Motor neuron (in vitro differentiated cells): ENCODE measurements at regions not wholly inside any gene's neighbourhood (a gene's known extent, or its start where the extent isn't known, plus 50 kb on each side); places are given as distances from the start of the nearest gene placed in this dataset.
"Not testable (repeated sequence)": the region's sequence is repeated elsewhere in the genome, so short reads cannot be mapped to it uniquely, and the experiment has no call there.

Experiments used
- ATAC-seq, 8 experiments: fragments of 200-7000 bp; cut with Tn5 transposase; replicated peaks in 6 of 8; 2 replicates each; pipeline ENCODE4 v1.8.0; 2021; ENCODE audit warnings: mild to moderate bottlenecking in 8 of 8, moderate library complexity in 8 of 8
- H3K27ac ChIP-seq, 2 donors: fragments of 250-450 bp; sonication (Bioruptor Pico); 2 replicates each; pipeline ENCODE4 v1.9.0; 2021; ENCODE audit warnings: antibody characterized with exemption in 2 of 2, mild to moderate bottlenecking in 2 of 2, moderate library complexity in 1 of 2
- H3K4me1 ChIP-seq, 2 donors: fragments of 250-450 bp; sonication (Bioruptor Pico); replicated peaks in 1 of 2; 2 replicates each; pipeline ENCODE4 v1.6.1; 2021; ENCODE audit warnings: antibody characterized with exemption in 2 of 2, mild to moderate bottlenecking in 2 of 2, moderate library complexity in 1 of 2
- H3K4me3 ChIP-seq, 5 donors: fragments of 250-450 bp; sonication (Bioruptor Pico); 2 replicates each; pipeline ENCODE4 v1.9.0; 2021; ENCODE audit warnings: antibody characterized with exemption in 5 of 5, mild to moderate bottlenecking in 5 of 5, moderate library complexity in 4 of 5
- WGBS, 10 experiments: fragments of 450-650 bp; shearing (Covaris generic); methylation state at CpG; one replicate each; pipeline ENCODE4 v1.0.0; 2022; 5-methylcytosine and 5-hydroxymethylcytosine counted together
- in situ Hi-C, 9 experiments: fragments of 400-800 bp; cut with MboI; loops; one replicate each; pipeline ENCODE4 v1.15.0; 2021; ENCODE audit warnings: low sequenced_read_pairs in 9 of 9, low pct_unique_long_range_greater_than_20kb in 2 of 9; ENCODE audit not compliant: unreplicated experiment in 9 of 9

DNA sequence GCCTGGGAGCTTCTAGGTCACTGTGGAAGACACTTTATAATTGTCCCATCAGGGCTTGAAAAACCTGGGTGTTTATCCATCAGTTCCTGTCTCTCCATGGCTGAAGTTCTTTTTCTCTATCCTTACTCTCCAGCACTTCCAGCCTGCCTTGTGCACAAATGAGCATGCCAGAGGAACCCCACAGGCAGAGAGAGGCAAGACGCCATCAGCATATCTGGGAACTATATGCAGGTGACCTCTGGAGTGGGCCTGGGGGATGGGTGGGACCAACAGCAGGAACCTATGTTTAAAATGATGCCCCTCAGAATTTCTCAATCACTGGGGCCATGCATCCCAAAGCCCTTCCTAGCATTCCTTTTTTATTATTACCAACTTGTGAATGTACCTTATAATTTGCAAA, 156.2 kb upstream of the PARD3B start:
- Histone ChIP-seq H3K4me3 (no peak overlapping the region), H3K4me1 (no peaks in the 10 kb centered on the region), H3K27ac (no peak overlapping the region)
- 40 to 100% (median 88%) methylated on average over 1 of the region's 1 CpG; no CpG with 5 or more reads in 7 of the 10 experiments for WGBS, 10 experiments
- in situ Hi-C loops = no loop called here
- peak in 1 of 8 experiments; percentile 59 for ATAC-seq

DNA sequence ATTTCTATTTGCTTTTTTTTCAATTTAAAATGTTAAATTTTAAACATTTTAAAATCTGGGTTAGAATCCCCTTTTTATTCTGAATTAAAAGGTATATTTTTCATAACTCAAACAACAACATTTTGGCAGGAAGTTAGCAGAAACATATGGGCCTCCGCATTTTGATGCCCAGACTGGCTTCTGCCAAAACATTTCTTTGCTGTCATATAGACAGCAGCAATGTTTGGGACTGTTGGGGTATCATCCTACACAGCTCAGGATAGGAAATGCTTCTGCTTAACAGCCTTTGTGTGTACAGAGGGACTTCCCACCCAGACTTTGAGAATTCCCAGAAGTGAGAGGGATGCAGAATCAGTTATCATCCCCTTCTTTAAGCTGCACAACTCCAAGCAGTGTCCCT, 155.4 kb upstream of the PARD3B start:
- no peak overlapping the region for H3K4me3 ChIP-seq
- H3K4me1 ChIP-seq = no peaks in the 10 kb centered on the region
- H3K27ac ChIP-seq = no peak overlapping the region
- WGBS, 10 experiments = 63 to 100% (median 100%) methylated on average over 1 of the region's 1 CpG; no CpG with 5 or more reads in 2 of the 10 experiments
- no peak for ATAC-seq
- in situ Hi-C loops = no loop called here

DNA sequence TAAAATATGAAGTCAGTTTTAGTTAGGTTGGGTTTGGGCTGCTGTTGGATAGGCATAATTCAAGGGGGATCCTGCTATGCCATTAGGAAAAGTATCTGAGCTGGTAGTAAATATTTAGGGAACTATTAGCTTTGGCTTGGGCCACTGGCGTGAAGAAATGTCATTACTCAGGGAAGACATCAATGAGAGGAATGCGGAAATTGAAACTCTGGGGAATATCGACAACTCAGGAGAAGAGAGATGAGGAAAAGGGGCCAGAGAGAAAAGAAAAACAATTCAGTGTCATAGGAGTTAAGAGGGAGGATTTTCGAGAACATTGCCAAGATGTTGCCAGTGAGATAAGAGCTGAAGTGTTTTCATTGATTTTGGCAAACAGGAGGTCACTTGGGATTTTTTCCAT, 149.7 kb upstream of the PARD3B start:
- Histone ChIP-seq H3K27ac (no peak overlapping the region), H3K4me3 (no peak overlapping the region), H3K4me1 (no peaks in the 10 kb centered on the region)
- 73 to 97% (median 85%) methylated on average over 3 to 4 of the region's 4 CpGs; no CpG with 5 or more reads in 1 of the 10 experiments for WGBS, 10 experiments
- ATAC-seq = no peak
- in situ Hi-C loops = no loop called here

DNA sequence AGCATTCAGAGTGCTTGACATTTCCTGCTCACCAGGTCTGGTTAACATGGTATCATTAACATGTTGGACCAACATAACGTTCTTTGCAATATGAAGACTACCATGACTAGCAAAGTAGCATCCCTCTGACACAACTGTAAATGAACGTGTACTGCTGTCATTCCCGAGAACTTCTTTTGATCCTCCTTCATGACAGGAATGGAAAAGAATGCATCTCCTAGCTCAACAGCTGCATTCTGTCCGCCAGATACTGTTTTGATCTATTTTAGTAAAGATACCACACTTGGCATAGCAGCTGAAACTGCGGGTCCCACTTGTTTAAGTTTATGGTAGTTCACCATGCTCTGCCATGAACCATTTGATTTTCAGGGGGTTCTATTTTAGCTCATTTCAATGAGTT, 144.2 kb upstream of the PARD3B start:
- ATAC-seq = peak in 1 of 8 experiments; percentile 64
- Histone ChIP-seq H3K27ac (no peak overlapping the region), H3K4me1 (no peaks in the 10 kb centered on the region), H3K4me3 (no peak overlapping the region)
- WGBS, 10 experiments = 20 to 100% (median 97%) methylated on average over 1 to 5 of the region's 5 CpGs; no CpG with 5 or more reads in 1 of the 10 experiments
- in situ Hi-C loops = no loop called here

DNA sequence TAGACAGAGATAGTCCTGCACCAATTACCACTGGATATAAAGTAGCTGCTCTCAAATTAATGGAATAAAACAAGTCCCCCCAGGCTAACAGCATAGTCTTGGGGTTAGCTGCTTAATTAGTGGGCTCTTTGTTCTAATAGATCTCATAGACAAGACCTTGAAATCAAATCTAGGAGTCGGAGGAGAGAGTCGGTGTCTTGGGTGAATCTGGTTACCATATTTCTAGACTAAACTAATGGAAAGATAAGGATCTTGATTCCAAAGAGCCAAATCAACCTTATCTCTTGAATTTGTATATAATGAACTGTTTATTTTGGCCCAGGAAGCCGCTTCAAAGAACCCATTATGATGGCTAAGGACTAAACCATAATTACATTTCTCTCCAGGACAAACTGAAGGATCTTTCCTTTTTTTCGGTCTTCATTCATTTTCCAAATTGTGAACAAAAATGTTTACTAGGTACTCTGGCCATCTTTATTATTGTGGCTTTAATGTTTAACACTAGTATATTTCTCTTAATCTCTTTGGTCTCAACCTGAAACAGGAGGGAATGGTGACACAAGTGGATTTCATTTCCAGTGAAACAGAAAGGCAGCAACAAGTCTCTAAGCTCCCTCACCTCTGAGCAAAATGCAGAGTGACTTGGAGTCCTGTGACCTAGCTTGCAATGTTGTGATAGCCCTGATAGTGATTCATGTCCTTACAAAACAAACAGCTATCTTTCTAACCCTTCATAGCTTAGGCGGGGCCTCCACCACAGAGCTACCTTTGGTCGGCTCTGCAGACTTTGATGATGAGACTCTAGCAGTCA, 137.9 kb upstream of the PARD3B start:
- ATAC-seq = peak in 5 of 8 experiments; percentile 34 to 52 (median 39)
- WGBS, 10 experiments = 53 to 94% (median 78%) methylated on average over 2 to 6 of the region's 6 CpGs; no CpG with 5 or more reads in 2 of the 10 experiments
- H3K27ac ChIP-seq = no peak overlapping the region
- H3K4me1 ChIP-seq = no peaks in the 10 kb centered on the region
- in situ Hi-C loops = no loop called here
- no peak overlapping the region for H3K4me3 ChIP-seq

DNA sequence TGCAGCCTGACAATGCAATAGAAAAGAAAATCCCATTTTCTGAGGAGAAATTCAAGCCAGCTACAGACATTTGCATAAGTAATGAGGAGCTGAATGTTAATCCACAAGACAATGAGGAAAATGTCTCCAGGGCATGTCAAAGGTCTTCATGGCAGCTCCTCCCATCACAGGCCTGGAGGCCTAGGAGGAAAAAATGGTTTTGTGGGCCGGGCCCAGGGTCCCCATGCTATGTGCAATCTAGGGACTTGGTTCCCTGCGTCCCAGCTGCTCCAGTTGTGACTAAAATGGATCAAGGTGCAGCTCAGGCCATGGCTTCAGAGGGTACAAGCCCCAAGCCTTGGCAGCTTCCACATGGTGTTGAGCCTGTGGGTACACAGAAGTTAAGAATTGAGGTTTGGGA, 132.5 kb upstream of the PARD3B start:
- 0 to 100% (median 30%) methylated on average over 1 of the region's 2 CpGs; no CpG with 5 or more reads in 4 of the 10 experiments for WGBS, 10 experiments
- H3K4me1 ChIP-seq = peaks cover 9 to 13% of the 10 kb centered on the region in 2 donors
- ATAC-seq, H3K4me3 ChIP-seq, H3K27ac ChIP-seq, in situ Hi-C loops: not testable (repeated sequence)

DNA sequence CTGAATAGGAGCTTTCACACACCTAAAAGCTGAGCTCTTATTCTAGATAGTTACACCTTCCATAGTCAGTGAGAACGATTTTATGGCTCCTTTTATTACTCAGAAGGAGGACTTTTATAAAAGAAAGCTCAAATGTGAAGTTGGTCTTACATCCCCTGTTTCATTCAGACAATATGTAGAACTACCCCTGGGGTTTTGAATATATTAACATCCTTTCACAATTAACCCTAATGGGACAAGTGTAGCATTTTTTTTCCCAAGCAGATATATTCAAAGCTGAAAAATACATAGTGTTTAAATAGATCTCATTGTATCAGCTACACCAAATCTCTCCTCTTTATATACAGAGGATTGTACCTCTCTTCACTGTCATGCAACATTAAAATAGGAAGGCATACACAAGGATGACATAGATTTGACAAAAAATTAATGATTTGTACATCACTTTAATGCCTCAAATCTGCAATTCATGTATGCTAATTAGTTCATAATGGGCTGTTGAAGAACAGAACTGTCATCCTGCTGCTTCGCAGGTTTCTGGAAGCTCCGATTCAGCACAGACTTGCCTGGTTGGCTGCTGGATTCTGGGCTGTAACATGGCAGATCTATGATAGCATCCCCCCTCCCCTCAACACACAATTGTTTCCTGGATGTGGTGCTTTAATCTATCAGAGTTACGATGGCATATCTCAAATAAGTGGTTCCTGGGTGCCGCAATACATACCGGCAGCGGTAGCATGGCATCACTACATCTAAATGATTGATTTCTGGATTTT, 129.7 kb upstream of the PARD3B start:
- no peak overlapping the region for H3K27ac ChIP-seq
- H3K4me1 ChIP-seq = peaks cover 9 to 13% of the 10 kb centered on the region in 2 donors
- in situ Hi-C loops = no loop called here
- WGBS, 10 experiments = 27 to 100% (median 63%) methylated on average over 1 to 7 of the region's 7 CpGs; no CpG with 5 or more reads in 1 of the 10 experiments
- peak in 5 of 8 experiments; percentile 56 to 86 (median 76) for ATAC-seq
- no peak overlapping the region for H3K4me3 ChIP-seq

DNA sequence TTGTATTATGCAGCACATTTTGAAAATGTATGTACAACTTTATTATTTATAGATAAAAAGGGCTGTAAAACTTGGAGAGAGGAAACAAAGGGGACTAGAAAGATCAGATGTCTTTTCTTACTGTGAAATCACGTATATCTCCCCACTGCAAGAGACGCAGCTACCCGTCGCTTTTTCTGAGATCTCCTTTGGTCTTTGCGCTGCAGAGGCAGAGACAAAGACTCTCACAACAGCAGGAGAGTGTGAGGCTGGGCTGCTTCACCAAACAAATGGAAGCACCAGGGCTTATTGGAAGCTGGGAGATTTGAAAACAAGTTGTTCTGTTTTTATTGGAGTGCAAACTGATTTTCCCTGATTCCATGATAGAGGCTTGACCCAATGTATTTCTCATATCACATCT, 129.0 kb upstream of the PARD3B start:
- WGBS, 10 experiments = 40 to 100% (median 57%) methylated on average over 1 to 5 of the region's 5 CpGs; no CpG with 5 or more reads in 4 of the 10 experiments
- in situ Hi-C loops = no loop called here
- peaks cover 9 to 13% of the 10 kb centered on the region in 2 donors for H3K4me1 ChIP-seq
- ATAC-seq = peak in 5 of 8 experiments; percentile 30 to 72 (median 56)
- no peak overlapping the region for H3K27ac ChIP-seq
- no peak overlapping the region for H3K4me3 ChIP-seq

DNA sequence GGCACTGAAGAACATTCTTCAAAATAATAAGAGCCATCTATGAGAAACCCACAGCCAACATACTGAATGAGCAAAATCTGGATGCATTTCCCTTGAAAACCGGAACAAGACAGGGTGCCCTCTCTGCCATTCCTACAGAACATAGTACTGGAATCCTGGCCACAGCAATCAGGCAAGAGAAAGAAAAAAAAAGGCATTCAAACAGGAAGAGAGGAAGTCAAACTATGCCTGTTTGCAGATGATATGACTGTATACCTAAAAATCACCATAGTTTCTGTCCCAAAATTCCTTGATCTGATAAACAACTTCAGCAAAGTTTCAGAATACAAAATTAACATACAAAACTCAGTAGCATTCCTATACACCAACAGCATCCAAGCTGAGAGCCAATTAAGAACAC, 119.5 kb upstream of the PARD3B start:
- H3K4me3 ChIP-seq = no peak overlapping the region
- no peak for ATAC-seq
- no peak overlapping the region for H3K27ac ChIP-seq
- H3K4me1 ChIP-seq = no peaks in the 10 kb centered on the region
- in situ Hi-C loops = no loop called here
- 43 to 100% (median 79%) methylated on average over 1 of the region's 1 CpG; no CpG with 5 or more reads in 4 of the 10 experiments for WGBS, 10 experiments

DNA sequence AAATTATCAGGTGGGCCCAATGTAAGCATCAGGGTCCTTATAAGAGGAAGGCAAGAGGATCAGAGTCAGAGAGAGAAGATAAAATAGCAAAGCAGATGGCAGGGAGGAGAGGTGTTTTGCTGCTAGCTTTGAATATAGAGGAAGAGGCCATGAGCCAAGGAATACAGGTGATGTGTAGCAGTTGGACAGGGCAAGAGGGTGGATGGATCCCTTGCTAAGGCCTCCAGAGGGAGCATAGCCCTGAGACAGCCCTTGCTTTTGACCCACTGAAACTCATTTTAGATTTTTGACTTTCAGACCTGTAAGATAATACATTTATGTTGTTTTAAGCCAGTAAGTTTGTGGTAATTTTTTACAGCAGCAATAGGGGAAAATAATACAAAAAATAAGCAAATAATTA, 116.6 kb upstream of the PARD3B start:
- no peak overlapping the region for H3K4me3 ChIP-seq
- no peak overlapping the region for H3K27ac ChIP-seq
- in situ Hi-C loops = no loop called here
- H3K4me1 ChIP-seq = no peaks in the 10 kb centered on the region
- ATAC-seq = no peak

DNA sequence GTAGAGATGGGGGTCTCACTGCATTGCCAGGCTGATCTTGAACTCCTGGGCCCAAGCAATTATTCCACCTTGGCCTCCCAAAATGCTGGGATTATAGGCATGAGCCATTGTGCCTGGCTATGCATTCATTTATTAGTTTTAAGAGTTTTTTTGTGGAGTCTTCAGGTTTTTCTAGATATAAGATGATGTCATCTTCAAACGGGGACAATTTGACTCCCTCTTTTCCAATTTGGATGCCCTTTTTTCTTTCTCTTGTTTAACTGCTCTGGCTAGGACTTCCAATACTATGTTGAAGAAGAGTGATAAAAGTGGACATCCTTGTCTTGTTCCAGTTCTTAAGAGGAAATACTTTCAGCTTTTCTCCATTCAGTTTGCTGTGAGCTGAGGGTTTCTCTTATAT, 113.7 kb upstream of the PARD3B start:
- H3K4me1 ChIP-seq = no peaks in the 10 kb centered on the region
- 33 to 100% (median 100%) methylated on average over 1 of the region's 1 CpG; no CpG with 5 or more reads in 1 of the 10 experiments for WGBS, 10 experiments
- H3K4me3 ChIP-seq = no peak overlapping the region
- no peak for ATAC-seq
- H3K27ac ChIP-seq = no peak overlapping the region
- in situ Hi-C loops = no loop called here

DNA sequence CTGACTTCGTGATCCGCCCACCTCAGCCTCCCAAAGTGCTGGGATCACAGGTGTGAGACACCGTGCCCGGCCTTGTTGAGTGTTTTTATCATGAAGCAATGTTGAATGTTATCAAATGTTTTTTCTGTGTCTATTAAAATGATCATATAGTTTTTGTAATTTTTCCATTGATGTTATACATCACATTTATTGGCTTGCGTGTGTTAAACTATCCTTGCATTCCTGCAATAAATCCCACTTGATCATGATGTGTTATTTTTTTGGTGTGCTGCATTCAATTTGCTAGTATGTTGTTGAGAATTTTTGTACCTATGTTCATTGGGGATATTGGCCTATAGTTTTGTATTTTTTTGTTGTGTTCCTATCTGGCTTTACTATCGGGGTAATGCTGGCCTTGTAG, 113.1 kb upstream of the PARD3B start:
- no peak overlapping the region for H3K27ac ChIP-seq
- H3K4me1 ChIP-seq = no peaks in the 10 kb centered on the region
- no peak overlapping the region for H3K4me3 ChIP-seq
- no peak for ATAC-seq
- in situ Hi-C loops = no loop called here
- WGBS, 10 experiments = 48 to 100% (median 95%) methylated on average over 1 to 6 of the region's 6 CpGs

DNA sequence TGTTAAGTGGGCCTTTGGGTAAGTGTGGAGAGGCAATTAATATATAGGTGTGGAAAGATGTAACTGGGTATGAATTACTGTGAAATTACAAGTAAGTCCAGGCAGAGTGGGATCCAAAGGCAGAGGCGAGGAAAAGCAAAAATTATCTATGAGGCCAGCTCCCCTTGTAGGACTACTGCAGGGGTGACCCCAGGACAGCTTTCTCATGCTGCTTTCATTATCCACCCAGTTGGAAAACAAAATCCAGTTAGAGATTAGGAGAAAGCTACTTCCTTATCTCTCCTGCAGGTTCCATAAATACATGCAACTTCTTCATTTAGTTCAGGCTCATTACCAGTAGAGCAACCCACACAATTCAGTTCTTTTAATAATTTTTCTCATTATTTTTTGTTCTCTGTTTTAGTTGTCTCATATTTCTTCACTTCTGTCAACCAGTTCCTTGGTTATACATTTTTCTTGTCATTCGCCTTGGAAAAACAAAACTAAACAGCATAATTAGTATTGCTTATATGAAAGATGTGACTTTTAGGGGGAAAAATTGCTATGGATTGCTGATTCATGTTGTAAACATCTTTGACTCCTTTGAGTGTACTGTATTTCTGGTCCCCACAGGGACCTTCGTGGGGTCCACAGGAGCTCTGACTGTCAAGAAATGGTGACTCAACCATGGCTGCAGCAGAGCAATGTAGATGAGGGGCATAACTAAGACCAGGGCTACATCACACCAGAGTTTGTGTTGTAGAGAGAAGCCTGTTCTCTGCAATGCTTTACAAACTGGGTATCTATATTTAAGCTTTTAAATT, 110.4 kb upstream of the PARD3B start:
- no peak for ATAC-seq

More for the DNA sequence above, 110.4 kb upstream of the PARD3B start:
- in situ Hi-C loops = no loop called here
- no peak overlapping the region for H3K27ac ChIP-seq
- peaks cover 2 to 6% of the 10 kb centered on the region in 2 donors for H3K4me1 ChIP-seq
- H3K4me3 ChIP-seq = no peak overlapping the region
- 48 to 100% (median 83%) methylated on average over 1 to 3 of the region's 3 CpGs; no CpG with 5 or more reads in 1 of the 10 experiments for WGBS, 10 experiments
